WTC11 (cell line): ENCODE measurements at regions not wholly inside any gene's neighbourhood (a gene's known extent, or its start where the extent isn't known, plus 50 kb on each side); places are given as distances from the start of the nearest gene placed in this dataset.

ENCODE experiments used
- CREB1 ChIP-seq: sonication (generic); formaldehyde crosslinking; IDR thresholded peaks from 2 replicates; pipeline ENCODE4 v1.8.0; 2023; ENCODE audit warnings: mild to moderate bottlenecking, missing genetic modification reagents
- GABPB1 ChIP-seq: sonication (generic); formaldehyde crosslinking; IDR thresholded peaks from 2 replicates; pipeline ENCODE4 v1.8.1; 2023; ENCODE audit warnings: mild to moderate bottlenecking, missing genetic modification reagents
- PRRX2 ChIP-seq: fragments of 250-450 bp; sonication (Bioruptor Pico); IDR thresholded peaks from 2 replicates; pipeline ENCODE4 v1.8.0; 2021; ENCODE audit warnings: mild to moderate bottlenecking
- ZBTB21 ChIP-seq: sonication (generic); formaldehyde crosslinking; IDR thresholded peaks from 2 replicates; pipeline ENCODE4 v1.8.1; 2023; ENCODE audit warnings: mild to moderate bottlenecking, missing genetic modification reagents, borderline replicate concordance
- TF ChIP-seq, protein P1 (sequence below): sonication (generic); formaldehyde crosslinking; IDR thresholded peaks from 2 replicates; pipeline ENCODE4 v1.8.0; 2022; ENCODE audit warnings: mild to moderate bottlenecking, missing genetic modification reagents
- TF ChIP-seq, protein P2 (sequence below): fragments of 250-450 bp; sonication (Bioruptor Pico); IDR thresholded peaks from 2 replicates; pipeline ENCODE4 v1.9.0; 2021; ENCODE audit warnings: mild to moderate bottlenecking
- TF ChIP-seq, protein P3 (sequence below): fragments of 250-450 bp; sonication (Bioruptor Pico); IDR thresholded peaks from 2 replicates; pipeline ENCODE4 v1.9.0; 2021; ENCODE audit warnings: mild to moderate bottlenecking, borderline replicate concordance
- TF ChIP-seq, protein P4 (sequence below): sonication (generic); formaldehyde crosslinking; IDR thresholded peaks from 2 replicates; pipeline ENCODE4 v1.8.0; 2023; ENCODE audit warnings: mild to moderate bottlenecking, missing genetic modification reagents
- TF ChIP-seq, protein P5 (sequence below): sonication (generic); formaldehyde crosslinking; IDR thresholded peaks from 2 replicates; pipeline ENCODE4 v1.8.1; 2023; ENCODE audit warnings: mild to moderate bottlenecking, missing genetic modification reagents, moderate library complexity
- TF ChIP-seq, protein P6 (sequence below): sonication (generic); formaldehyde crosslinking; IDR thresholded peaks from 2 replicates; pipeline ENCODE4 v1.8.0; 2023; ENCODE audit warnings: missing genetic modification reagents, mild to moderate bottlenecking, borderline replicate concordance
- TF ChIP-seq, protein P7 (sequence below): sonication (generic); formaldehyde crosslinking; IDR thresholded peaks from 2 replicates; pipeline ENCODE4 v1.8.0; 2022; ENCODE audit warnings: missing genetic modification reagents
- TF ChIP-seq, protein P8 (sequence below): sonication (generic); formaldehyde crosslinking; conservative IDR thresholded peaks from 2 replicates; pipeline ENCODE4 v1.8.1; 2022; ENCODE audit warnings: mild to moderate bottlenecking, missing genetic modification reagents

DNA sequence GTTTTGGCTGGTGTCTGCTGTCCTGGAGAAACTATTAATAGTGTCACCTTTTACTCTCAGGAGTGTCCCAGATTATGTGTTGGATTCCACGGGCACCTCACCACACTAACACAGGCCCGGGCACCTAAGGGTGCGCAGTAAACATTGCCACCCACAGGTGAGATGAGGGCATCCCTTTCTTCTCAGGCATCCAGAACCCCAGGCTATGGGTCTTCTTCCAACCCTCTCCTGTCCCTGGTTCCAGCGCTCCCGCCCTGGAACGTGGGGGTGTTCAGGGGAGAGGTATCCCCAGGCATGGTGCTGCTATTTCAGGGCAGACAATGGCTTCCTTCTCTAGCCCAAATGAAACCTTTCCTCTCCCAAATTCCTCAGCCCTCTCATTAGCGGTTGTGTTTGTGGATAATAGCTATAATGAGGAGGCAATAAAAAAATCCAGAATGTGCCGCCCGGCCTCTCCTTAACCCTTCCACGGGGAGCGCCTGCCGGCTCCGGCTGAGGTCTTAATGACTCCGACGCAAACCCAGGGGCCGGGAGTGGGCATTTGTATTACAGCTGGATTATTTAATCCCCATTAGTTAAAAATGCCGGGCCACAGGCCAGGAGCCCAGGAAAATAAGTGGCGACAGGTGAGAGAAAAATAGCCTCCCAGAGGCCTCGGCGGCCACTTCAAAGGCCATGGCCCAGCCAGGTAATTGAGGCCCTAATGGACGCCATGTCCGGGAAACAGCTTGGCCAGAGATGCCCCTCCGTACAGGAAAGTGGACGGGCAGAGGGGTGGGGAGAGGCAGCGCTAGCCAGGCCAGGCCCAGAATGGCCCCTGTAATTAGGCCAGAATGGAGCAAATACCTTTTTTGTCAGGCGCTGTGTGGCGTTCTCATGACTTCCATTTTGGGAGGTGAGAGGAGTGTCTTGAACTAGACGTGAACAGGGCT, 102.8 kb downstream of the IRX5 start (continued):
- TF ChIP-seq, protein P1, sequence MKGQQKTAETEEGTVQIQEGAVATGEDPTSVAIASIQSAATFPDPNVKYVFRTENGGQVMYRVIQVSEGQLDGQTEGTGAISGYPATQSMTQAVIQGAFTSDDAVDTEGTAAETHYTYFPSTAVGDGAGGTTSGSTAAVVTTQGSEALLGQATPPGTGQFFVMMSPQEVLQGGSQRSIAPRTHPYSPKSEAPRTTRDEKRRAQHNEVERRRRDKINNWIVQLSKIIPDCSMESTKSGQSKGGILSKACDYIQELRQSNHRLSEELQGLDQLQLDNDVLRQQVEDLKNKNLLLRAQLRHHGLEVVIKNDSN (CRISPR knock-in tag): no peak
- TF ChIP-seq, protein P2, sequence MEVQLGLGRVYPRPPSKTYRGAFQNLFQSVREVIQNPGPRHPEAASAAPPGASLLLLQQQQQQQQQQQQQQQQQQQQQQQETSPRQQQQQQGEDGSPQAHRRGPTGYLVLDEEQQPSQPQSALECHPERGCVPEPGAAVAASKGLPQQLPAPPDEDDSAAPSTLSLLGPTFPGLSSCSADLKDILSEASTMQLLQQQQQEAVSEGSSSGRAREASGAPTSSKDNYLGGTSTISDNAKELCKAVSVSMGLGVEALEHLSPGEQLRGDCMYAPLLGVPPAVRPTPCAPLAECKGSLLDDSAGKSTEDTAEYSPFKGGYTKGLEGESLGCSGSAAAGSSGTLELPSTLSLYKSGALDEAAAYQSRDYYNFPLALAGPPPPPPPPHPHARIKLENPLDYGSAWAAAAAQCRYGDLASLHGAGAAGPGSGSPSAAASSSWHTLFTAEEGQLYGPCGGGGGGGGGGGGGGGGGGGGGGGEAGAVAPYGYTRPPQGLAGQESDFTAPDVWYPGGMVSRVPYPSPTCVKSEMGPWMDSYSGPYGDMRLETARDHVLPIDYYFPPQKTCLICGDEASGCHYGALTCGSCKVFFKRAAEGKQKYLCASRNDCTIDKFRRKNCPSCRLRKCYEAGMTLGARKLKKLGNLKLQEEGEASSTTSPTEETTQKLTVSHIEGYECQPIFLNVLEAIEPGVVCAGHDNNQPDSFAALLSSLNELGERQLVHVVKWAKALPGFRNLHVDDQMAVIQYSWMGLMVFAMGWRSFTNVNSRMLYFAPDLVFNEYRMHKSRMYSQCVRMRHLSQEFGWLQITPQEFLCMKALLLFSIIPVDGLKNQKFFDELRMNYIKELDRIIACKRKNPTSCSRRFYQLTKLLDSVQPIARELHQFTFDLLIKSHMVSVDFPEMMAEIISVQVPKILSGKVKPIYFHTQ (CRISPR knock-in tag): no peak
- no peak for TF ChIP-seq CREB1 (CRISPR knock-in tag)
- TF ChIP-seq, protein P3, sequence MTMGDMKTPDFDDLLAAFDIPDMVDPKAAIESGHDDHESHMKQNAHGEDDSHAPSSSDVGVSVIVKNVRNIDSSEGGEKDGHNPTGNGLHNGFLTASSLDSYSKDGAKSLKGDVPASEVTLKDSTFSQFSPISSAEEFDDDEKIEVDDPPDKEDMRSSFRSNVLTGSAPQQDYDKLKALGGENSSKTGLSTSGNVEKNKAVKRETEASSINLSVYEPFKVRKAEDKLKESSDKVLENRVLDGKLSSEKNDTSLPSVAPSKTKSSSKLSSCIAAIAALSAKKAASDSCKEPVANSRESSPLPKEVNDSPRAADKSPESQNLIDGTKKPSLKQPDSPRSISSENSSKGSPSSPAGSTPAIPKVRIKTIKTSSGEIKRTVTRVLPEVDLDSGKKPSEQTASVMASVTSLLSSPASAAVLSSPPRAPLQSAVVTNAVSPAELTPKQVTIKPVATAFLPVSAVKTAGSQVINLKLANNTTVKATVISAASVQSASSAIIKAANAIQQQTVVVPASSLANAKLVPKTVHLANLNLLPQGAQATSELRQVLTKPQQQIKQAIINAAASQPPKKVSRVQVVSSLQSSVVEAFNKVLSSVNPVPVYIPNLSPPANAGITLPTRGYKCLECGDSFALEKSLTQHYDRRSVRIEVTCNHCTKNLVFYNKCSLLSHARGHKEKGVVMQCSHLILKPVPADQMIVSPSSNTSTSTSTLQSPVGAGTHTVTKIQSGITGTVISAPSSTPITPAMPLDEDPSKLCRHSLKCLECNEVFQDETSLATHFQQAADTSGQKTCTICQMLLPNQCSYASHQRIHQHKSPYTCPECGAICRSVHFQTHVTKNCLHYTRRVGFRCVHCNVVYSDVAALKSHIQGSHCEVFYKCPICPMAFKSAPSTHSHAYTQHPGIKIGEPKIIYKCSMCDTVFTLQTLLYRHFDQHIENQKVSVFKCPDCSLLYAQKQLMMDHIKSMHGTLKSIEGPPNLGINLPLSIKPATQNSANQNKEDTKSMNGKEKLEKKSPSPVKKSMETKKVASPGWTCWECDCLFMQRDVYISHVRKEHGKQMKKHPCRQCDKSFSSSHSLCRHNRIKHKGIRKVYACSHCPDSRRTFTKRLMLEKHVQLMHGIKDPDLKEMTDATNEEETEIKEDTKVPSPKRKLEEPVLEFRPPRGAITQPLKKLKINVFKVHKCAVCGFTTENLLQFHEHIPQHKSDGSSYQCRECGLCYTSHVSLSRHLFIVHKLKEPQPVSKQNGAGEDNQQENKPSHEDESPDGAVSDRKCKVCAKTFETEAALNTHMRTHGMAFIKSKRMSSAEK: no peak
- no peak for TF ChIP-seq GABPB1 (CRISPR knock-in tag)
- TF ChIP-seq, protein P4, sequence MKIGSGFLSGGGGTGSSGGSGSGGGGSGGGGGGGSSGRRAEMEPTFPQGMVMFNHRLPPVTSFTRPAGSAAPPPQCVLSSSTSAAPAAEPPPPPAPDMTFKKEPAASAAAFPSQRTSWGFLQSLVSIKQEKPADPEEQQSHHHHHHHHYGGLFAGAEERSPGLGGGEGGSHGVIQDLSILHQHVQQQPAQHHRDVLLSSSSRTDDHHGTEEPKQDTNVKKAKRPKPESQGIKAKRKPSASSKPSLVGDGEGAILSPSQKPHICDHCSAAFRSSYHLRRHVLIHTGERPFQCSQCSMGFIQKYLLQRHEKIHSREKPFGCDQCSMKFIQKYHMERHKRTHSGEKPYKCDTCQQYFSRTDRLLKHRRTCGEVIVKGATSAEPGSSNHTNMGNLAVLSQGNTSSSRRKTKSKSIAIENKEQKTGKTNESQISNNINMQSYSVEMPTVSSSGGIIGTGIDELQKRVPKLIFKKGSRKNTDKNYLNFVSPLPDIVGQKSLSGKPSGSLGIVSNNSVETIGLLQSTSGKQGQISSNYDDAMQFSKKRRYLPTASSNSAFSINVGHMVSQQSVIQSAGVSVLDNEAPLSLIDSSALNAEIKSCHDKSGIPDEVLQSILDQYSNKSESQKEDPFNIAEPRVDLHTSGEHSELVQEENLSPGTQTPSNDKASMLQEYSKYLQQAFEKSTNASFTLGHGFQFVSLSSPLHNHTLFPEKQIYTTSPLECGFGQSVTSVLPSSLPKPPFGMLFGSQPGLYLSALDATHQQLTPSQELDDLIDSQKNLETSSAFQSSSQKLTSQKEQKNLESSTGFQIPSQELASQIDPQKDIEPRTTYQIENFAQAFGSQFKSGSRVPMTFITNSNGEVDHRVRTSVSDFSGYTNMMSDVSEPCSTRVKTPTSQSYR: no peak
- TF ChIP-seq, protein P5, sequence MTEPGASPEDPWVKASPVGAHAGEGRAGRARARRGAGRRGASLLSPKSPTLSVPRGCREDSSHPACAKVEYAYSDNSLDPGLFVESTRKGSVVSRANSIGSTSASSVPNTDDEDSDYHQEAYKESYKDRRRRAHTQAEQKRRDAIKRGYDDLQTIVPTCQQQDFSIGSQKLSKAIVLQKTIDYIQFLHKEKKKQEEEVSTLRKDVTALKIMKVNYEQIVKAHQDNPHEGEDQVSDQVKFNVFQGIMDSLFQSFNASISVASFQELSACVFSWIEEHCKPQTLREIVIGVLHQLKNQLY (CRISPR knock-in tag): no peak
- TF ChIP-seq, protein P6, sequence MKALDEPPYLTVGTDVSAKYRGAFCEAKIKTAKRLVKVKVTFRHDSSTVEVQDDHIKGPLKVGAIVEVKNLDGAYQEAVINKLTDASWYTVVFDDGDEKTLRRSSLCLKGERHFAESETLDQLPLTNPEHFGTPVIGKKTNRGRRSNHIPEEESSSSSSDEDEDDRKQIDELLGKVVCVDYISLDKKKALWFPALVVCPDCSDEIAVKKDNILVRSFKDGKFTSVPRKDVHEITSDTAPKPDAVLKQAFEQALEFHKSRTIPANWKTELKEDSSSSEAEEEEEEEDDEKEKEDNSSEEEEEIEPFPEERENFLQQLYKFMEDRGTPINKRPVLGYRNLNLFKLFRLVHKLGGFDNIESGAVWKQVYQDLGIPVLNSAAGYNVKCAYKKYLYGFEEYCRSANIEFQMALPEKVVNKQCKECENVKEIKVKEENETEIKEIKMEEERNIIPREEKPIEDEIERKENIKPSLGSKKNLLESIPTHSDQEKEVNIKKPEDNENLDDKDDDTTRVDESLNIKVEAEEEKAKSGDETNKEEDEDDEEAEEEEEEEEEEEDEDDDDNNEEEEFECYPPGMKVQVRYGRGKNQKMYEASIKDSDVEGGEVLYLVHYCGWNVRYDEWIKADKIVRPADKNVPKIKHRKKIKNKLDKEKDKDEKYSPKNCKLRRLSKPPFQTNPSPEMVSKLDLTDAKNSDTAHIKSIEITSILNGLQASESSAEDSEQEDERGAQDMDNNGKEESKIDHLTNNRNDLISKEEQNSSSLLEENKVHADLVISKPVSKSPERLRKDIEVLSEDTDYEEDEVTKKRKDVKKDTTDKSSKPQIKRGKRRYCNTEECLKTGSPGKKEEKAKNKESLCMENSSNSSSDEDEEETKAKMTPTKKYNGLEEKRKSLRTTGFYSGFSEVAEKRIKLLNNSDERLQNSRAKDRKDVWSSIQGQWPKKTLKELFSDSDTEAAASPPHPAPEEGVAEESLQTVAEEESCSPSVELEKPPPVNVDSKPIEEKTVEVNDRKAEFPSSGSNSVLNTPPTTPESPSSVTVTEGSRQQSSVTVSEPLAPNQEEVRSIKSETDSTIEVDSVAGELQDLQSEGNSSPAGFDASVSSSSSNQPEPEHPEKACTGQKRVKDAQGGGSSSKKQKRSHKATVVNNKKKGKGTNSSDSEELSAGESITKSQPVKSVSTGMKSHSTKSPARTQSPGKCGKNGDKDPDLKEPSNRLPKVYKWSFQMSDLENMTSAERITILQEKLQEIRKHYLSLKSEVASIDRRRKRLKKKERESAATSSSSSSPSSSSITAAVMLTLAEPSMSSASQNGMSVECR (CRISPR knock-in tag): no peak
- TF ChIP-seq PRRX2: no peak
- TF ChIP-seq, protein P7, sequence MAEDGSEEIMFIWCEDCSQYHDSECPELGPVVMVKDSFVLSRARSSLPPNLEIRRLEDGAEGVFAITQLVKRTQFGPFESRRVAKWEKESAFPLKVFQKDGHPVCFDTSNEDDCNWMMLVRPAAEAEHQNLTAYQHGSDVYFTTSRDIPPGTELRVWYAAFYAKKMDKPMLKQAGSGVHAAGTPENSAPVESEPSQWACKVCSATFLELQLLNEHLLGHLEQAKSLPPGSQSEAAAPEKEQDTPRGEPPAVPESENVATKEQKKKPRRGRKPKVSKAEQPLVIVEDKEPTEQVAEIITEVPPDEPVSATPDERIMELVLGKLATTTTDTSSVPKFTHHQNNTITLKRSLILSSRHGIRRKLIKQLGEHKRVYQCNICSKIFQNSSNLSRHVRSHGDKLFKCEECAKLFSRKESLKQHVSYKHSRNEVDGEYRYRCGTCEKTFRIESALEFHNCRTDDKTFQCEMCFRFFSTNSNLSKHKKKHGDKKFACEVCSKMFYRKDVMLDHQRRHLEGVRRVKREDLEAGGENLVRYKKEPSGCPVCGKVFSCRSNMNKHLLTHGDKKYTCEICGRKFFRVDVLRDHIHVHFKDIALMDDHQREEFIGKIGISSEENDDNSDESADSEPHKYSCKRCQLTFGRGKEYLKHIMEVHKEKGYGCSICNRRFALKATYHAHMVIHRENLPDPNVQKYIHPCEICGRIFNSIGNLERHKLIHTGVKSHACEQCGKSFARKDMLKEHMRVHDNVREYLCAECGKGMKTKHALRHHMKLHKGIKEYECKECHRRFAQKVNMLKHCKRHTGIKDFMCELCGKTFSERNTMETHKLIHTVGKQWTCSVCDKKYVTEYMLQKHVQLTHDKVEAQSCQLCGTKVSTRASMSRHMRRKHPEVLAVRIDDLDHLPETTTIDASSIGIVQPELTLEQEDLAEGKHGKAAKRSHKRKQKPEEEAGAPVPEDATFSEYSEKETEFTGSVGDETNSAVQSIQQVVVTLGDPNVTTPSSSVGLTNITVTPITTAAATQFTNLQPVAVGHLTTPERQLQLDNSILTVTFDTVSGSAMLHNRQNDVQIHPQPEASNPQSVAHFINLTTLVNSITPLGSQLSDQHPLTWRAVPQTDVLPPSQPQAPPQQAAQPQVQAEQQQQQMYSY (CRISPR knock-in tag): no peak
- TF ChIP-seq, protein P8, sequence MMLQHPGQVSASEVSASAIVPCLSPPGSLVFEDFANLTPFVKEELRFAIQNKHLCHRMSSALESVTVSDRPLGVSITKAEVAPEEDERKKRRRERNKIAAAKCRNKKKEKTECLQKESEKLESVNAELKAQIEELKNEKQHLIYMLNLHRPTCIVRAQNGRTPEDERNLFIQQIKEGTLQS: no peak
- TF ChIP-seq ZBTB21 (CRISPR knock-in tag): no peak
